NT2/D1 (cell line): ENCODE measurements at regions not wholly inside any gene's neighbourhood (a gene's known extent, or its start where the extent isn't known, plus 50 kb on each side); places are given as distances from the start of the nearest gene placed in this dataset.

Source experiments
- YY1 ChIP-seq: IDR thresholded peaks from 2 replicates; pipeline ENCODE4 v1.6.1; 2011; ENCODE audit not compliant: insufficient read length, insufficient read depth
- ZNF274 ChIP-seq: IDR thresholded peaks from 2 replicates; pipeline ENCODE4 v1.6.1; 2011; ENCODE audit warnings: mild to moderate bottlenecking, low read depth, low read length

DNA sequence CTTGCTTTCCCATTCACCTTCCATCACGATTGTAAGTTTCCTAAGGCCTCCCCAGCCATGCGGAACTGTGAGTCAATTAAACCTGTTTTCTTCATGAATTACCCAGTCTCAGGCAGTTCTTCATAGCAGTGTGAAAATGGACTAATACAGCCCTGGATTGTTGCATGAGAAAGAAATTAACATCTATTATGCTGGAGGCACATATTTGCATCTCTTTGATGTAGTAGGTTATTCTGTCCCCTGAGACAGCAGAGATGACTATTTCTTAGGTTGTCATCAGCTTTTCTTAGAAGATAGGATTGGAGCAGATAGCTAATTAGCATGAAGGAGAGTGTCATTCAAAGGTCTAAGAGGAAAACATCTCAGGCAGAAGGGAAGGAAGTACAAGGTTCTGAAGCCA lies 166.2 kb downstream of the OMA1 start:
- TF ChIP-seq YY1 = no peak
- no peak for TF ChIP-seq ZNF274
